ENCODE measurements at regions not wholly inside any gene's neighbourhood (a gene's known extent, or its start where the extent isn't known, plus 50 kb on each side); places are given as distances from the start of the nearest gene placed in this dataset.

DNA sequence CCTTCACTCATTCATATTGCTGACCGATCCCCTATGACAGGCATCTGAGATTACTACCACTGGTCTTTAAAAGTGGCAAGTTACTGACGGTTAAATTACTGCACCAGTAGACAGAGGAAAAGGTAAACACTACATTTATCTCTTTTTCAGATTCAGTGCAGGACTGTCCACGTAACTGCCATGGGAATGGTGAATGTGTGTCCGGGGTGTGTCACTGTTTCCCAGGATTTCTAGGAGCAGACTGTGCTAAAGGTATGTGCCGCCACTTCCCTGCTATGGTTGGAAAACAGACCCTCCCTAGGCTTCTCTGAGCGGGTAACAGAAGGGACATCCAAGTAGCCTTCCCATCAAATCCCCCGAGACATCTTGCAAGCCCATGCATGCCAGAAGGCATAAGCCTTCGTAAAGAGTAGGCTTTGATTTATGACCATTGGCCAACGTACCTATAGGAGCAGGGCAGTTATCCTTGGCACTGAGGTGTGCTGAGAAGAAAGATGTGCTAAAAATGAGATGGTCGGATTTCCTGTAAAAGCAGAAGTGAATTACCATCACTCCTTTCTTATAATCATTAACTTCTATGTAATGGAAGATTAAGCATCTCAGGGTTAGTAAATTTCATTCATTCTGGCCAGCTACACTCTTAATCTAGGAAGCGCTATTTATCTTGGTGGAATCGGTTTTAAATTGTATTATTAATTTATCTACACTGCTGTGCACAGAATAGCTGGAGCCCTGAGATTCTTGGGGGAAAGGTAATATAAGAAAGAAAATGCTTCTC, 193.4 kb upstream of the WWC1 start:
- TF ChIP-seq CTCF (IDR thresholded peaks at IDR 0.05) (no peak), POLR2A (IDR thresholded peaks at IDR 0.05) (no peak)

Data from thyroid gland (tissue), 4 donors.